ENCODE measurements at regions not wholly inside any gene's neighbourhood (a gene's known extent, or its start where the extent isn't known, plus 50 kb on each side); places are given as distances from the start of the nearest gene placed in this dataset.
A peak's percentile ranks its signal among the peaks of the same experiment; 100 is the strongest.

GRCh38 chr6:139479433-139480222 is 105.2 kb upstream of the CITED2 start:
- no peak overlapping the region for H3K27ac Mint-ChIP-seq (ENCODE audit: unreplicated experiment)
- no peak for TF ChIP-seq CTCF (IDR thresholded peaks at IDR 0.05)
- H3K4me1 Mint-ChIP-seq (ENCODE audit: unreplicated experiment) = peaks cover 20% of the 10 kb centered on the region
- H3K27me3 Mint-ChIP-seq (ENCODE audit: unreplicated experiment) = no peaks in the 10 kb centered on the region
- peaks cover 5% of the 10 kb centered on the region for H3K9me3 Mint-ChIP-seq (ENCODE audit: unreplicated experiment)
- no peak for DNase-seq (ENCODE audit: extremely low spot score, unreplicated experiment)
- no peaks in the 10 kb centered on the region for H3K36me3 Mint-ChIP-seq (ENCODE audit: unreplicated experiment)
- no peak overlapping the region for H3K4me3 Mint-ChIP-seq (ENCODE audit: unreplicated experiment)

GRCh38 chr6:139475646-139476045 is 101.2 kb upstream of the CITED2 start:
- H3K36me3 Mint-ChIP-seq (ENCODE audit: unreplicated experiment) = no peaks in the 10 kb centered on the region
- DNase-seq (ENCODE audit: extremely low spot score, unreplicated experiment) = no peak
- H3K9me3 Mint-ChIP-seq (ENCODE audit: unreplicated experiment) = peaks cover 5% of the 10 kb centered on the region
- H3K4me3 Mint-ChIP-seq (ENCODE audit: unreplicated experiment) = no peak overlapping the region
- H3K4me1 Mint-ChIP-seq (ENCODE audit: unreplicated experiment) = peaks cover 44% of the 10 kb centered on the region
- no peak overlapping the region for H3K27ac Mint-ChIP-seq (ENCODE audit: unreplicated experiment)
- no peaks in the 10 kb centered on the region for H3K27me3 Mint-ChIP-seq (ENCODE audit: unreplicated experiment)
- no peak for TF ChIP-seq CTCF (IDR thresholded peaks at IDR 0.05)

GRCh38 chr6:139475241-139475640 is 100.8 kb upstream of the CITED2 start:
- TF ChIP-seq CTCF (IDR thresholded peaks at IDR 0.05) = no peak
- H3K27ac Mint-ChIP-seq (ENCODE audit: unreplicated experiment) = peak overlapping the region; percentile 14

GRCh38 chr6:139474145-139475108 is 100.0 kb upstream of the CITED2 start:
- no peak for TF ChIP-seq CTCF (IDR thresholded peaks at IDR 0.05)
- Mint-ChIP-seq H3K27ac (ENCODE audit: unreplicated experiment) (peak overlapping the region; percentile 92), H3K36me3 (ENCODE audit: unreplicated experiment) (no peaks in the 10 kb centered on the region), H3K9me3 (ENCODE audit: unreplicated experiment) (peaks cover 3% of the 10 kb centered on the region), H3K27me3 (ENCODE audit: unreplicated experiment) (no peaks in the 10 kb centered on the region), H3K4me1 (ENCODE audit: unreplicated experiment) (peaks cover 44% of the 10 kb centered on the region), H3K4me3 (ENCODE audit: unreplicated experiment) (peak overlapping the region; percentile 41)
- DNase-seq (ENCODE audit: extremely low spot score, unreplicated experiment) = no peak

More at GRCh38 chr6:139475241-139475640, 100.8 kb upstream of the CITED2 start:
- no peaks in the 10 kb centered on the region for H3K27me3 Mint-ChIP-seq (ENCODE audit: unreplicated experiment)
- H3K9me3 Mint-ChIP-seq (ENCODE audit: unreplicated experiment) = peaks cover 5% of the 10 kb centered on the region
- H3K36me3 Mint-ChIP-seq (ENCODE audit: unreplicated experiment) = no peaks in the 10 kb centered on the region
- H3K4me3 Mint-ChIP-seq (ENCODE audit: unreplicated experiment) = no peak overlapping the region
- H3K4me1 Mint-ChIP-seq (ENCODE audit: unreplicated experiment) = peaks cover 44% of the 10 kb centered on the region
- DNase-seq (ENCODE audit: extremely low spot score, unreplicated experiment) = no peak

- Mint-ChIP-seq H3K4me1 (ENCODE audit: unreplicated experiment) (peaks cover 42% of the 10 kb centered on the region), H3K36me3 (ENCODE audit: unreplicated experiment) (no peaks in the 10 kb centered on the region), H3K27me3 (ENCODE audit: unreplicated experiment) (no peaks in the 10 kb centered on the region), H3K4me3 (ENCODE audit: unreplicated experiment) (peak overlapping the region; percentile 56), H3K9me3 (ENCODE audit: unreplicated experiment) (no peaks in the 10 kb centered on the region), H3K27ac (ENCODE audit: unreplicated experiment) (peak overlapping the region; percentile 92)
- DNase-seq (ENCODE audit: extremely low spot score, unreplicated experiment) = no peak
- TF ChIP-seq CTCF (IDR thresholded peaks at IDR 0.05) = no peak
These were observed 99.3 kb upstream of the CITED2 start for GRCh38 chr6:139473731-139474130.

Measured in osteocyte (in vitro differentiated cells).